Keratinocyte (primary cell): ENCODE measurements at regions not wholly inside any gene's neighbourhood (a gene's known extent, or its start where the extent isn't known, plus 50 kb on each side); places are given as distances from the start of the nearest gene placed in this dataset.
A peak's percentile ranks its signal among the peaks of the same experiment; 100 is the strongest.

Experiments used
- DNase-seq: peaks from one replicate; pipeline ENCODE4 v3.0.0-alpha.2; 2011; ENCODE audit warnings: low read depth, missing footprints, low spot score
- FAIRE-seq: peaks from 2 replicates; lab custom pipeline; 2011; peaks lifted over from hg19 to GRCh38; lab: Jason Lieb, UNC
- H2AFZ ChIP-seq: 2 replicates; pipeline ENCODE4 v1.6.0; 2012; ENCODE audit warnings: low read length, control low read depth, inconsistent platforms; ENCODE audit not compliant: control insufficient read depth
- H3K27ac ChIP-seq: 2 replicates; pipeline ENCODE4 v1.5.1; 2011; ENCODE audit warnings: low read length; ENCODE audit not compliant: control insufficient read depth, insufficient read depth
- H3K27me3 ChIP-seq: 3 replicates; pipeline ENCODE4 v1.6.0; 2011; ENCODE audit warnings: low read length; ENCODE audit not compliant: control insufficient read depth, insufficient read depth; ENCODE audit errors: extremely low read depth
- H3K36me3 ChIP-seq, 2 experiments: 2 replicates in 1 of 2; 3 replicates in 1 of 2; pipeline ENCODE4 v1.5.1; 2011; ENCODE audit warnings: low read length in 2 of 2, mild to moderate bottlenecking in 1 of 2; ENCODE audit not compliant: control insufficient read depth in 2 of 2, insufficient read depth in 2 of 2; ENCODE audit errors: extremely low read depth in 1 of 2
- H3K4me1 ChIP-seq: 3 replicates; pipeline ENCODE4 v1.5.1; 2011; ENCODE audit warnings: low read length; ENCODE audit not compliant: control insufficient read depth, insufficient read depth; ENCODE audit errors: extremely low read depth
- H3K4me2 ChIP-seq: 3 replicates; pipeline ENCODE4 v1.6.0; 2011; ENCODE audit warnings: low read depth, low read length; ENCODE audit not compliant: control insufficient read depth, insufficient read depth; ENCODE audit errors: extremely low read depth
- H3K4me3 ChIP-seq, 3 experiments: fragments of 200-600 bp in 1 of 3; sonication (generic) in 1 of 3; 2 replicates in 2 of 3; 3 replicates in 1 of 3; pipeline ENCODE4 v1.5.1; 2011 to 2016; ENCODE audit warnings: low read length in 3 of 3, mild to moderate bottlenecking in 3 of 3, control low read depth in 2 of 3, inconsistent platforms in 1 of 3, low read depth in 1 of 3, mixed read lengths in 1 of 3, mixed run types in 1 of 3, moderate library complexity in 1 of 3; ENCODE audit not compliant: control insufficient read depth in 2 of 3, insufficient read depth in 2 of 3; ENCODE audit errors: extremely low read depth in 1 of 3
- H3K79me2 ChIP-seq: 2 replicates; pipeline ENCODE4 v1.6.0; 2012; ENCODE audit warnings: low read length; ENCODE audit not compliant: control insufficient read depth, insufficient read depth
- H3K9ac ChIP-seq: 3 replicates; pipeline ENCODE4 v1.6.0; 2011; ENCODE audit warnings: low read length; ENCODE audit not compliant: control insufficient read depth, insufficient read depth; ENCODE audit errors: extremely low read depth
- H3K9me1 ChIP-seq: 3 replicates; pipeline ENCODE4 v1.6.0; 2011; ENCODE audit warnings: low read length; ENCODE audit not compliant: control insufficient read depth, insufficient read depth; ENCODE audit errors: extremely low read depth
- H3K9me3 ChIP-seq: 2 replicates; pipeline ENCODE4 v1.5.1; 2012; ENCODE audit warnings: low read depth, low read length; ENCODE audit not compliant: control insufficient read depth
- H4K20me1 ChIP-seq: 3 replicates; pipeline ENCODE4 v1.6.0; 2011; ENCODE audit warnings: low read length; ENCODE audit not compliant: control insufficient read depth, insufficient read depth; ENCODE audit errors: extremely low read depth
- EZH2 ChIP-seq: IDR thresholded peaks from one replicate; pipeline ENCODE4 v1.6.1; 2012; ENCODE audit warnings: inconsistent platforms, mild to moderate bottlenecking, low read length, moderate library complexity
- dilution Hi-C: fragments of 300-500 bp; cut with MboI; formaldehyde crosslinking; loops from one replicate; pipeline ENCODE4 v1.7.0; 2020; ENCODE audit warnings: low sequenced_read_pairs; ENCODE audit not compliant: extremely low pct_ligation_motif_present
- TF ChIP-seq, protein P1 (sequence below), 3 experiments: IDR thresholded peaks in 1 of 3; conservative IDR thresholded peaks in 1 of 3; optimal IDR thresholded peaks in 1 of 3; 2 replicates in 2 of 3; 3 replicates in 1 of 3; pipeline versions ENCODE3 to v1.5.1; 2011; ENCODE audit warnings: low read length in 3 of 3, mild to moderate bottlenecking in 3 of 3, moderate library complexity in 2 of 3, control low read depth in 1 of 3, inconsistent platforms in 1 of 3; ENCODE audit not compliant: insufficient read depth in 2 of 3; ENCODE audit errors: extremely low read depth in 1 of 3

DNA sequence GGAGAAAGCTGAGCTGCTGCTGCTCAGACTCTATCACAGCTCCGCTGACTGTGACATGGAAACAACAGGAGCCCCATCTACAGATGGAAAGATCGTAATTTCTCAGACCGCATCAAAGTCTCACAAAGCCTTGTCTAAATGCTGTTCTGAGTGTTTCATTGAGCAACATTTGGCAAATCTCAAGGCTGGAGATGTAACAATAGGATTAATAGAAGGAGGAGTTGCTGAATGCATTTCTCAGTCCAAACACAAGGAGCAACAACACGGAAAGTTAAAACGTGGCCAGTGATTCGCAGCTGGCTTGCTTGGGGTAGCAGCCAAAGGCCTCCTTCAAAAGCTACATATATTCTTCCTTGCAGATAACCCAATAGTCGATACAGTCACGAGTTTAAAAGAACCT is 55.7 kb downstream of the MRPL57 start:
- TF ChIP-seq, protein P1, sequence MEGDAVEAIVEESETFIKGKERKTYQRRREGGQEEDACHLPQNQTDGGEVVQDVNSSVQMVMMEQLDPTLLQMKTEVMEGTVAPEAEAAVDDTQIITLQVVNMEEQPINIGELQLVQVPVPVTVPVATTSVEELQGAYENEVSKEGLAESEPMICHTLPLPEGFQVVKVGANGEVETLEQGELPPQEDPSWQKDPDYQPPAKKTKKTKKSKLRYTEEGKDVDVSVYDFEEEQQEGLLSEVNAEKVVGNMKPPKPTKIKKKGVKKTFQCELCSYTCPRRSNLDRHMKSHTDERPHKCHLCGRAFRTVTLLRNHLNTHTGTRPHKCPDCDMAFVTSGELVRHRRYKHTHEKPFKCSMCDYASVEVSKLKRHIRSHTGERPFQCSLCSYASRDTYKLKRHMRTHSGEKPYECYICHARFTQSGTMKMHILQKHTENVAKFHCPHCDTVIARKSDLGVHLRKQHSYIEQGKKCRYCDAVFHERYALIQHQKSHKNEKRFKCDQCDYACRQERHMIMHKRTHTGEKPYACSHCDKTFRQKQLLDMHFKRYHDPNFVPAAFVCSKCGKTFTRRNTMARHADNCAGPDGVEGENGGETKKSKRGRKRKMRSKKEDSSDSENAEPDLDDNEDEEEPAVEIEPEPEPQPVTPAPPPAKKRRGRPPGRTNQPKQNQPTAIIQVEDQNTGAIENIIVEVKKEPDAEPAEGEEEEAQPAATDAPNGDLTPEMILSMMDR (optimal IDR thresholded peaks at IDR 0.05 in 1 of 3, IDR thresholded peaks at IDR 0.05 in 1 of 3, conservative IDR thresholded peaks at IDR 0.05 in 1 of 3; ENCODE audit: extremely low read depth in 1 of 3, insufficient read depth in 2 of 3, low read length in 3 of 3): peak in 1 of 3 experiments; percentile 9
- no peak for TF ChIP-seq EZH2
- no peak for DNase-seq
- dilution Hi-C loops: no loop called here

DNA sequence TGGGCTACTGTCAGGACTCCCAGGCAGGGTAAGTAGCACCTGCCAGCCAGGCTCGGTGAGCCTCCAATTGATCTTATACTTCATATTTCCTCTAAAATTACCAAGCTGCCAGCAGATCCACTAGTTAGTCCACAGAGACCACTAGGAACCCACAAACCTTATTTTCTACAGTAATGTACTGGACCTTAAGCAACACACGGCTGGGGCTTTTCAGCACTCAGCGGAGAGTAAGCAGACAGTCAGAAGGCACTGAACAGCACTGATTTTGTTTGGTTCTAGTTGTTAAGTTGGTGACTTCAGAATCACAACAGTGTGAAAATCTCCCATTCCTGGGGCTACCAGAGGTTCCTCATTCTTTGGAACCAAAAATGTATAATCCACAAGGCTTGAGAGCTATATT is 56.1 kb downstream of the MRPL57 start:
- H2AFZ ChIP-seq: peak overlapping the region; percentile 1

More for the DNA sequence above, 55.7 kb downstream of the MRPL57 start:
- no peak overlapping the region for H3K27ac ChIP-seq
- H3K4me3 ChIP-seq: no peak overlapping the region
- peak overlapping the region; percentile 1 for H2AFZ ChIP-seq
- no peaks in the 10 kb centered on the region for H3K27me3 ChIP-seq
- no peak for FAIRE-seq
- no peaks in the 10 kb centered on the region for H3K9me3 ChIP-seq
- no peaks in the 10 kb centered on the region for H4K20me1 ChIP-seq
- H3K9me1 ChIP-seq: no peaks in the 10 kb centered on the region
- peaks cover 4% of the 10 kb centered on the region for H3K4me1 ChIP-seq
- H3K4me2 ChIP-seq: peak overlapping the region; percentile 27
- no peaks in the 10 kb centered on the region for H3K36me3 ChIP-seq
- no peaks in the 10 kb centered on the region for H3K79me2 ChIP-seq
- H3K9ac ChIP-seq: no peak overlapping the region

More for the DNA sequence above, 56.1 kb downstream of the MRPL57 start:
- peak overlapping the region; percentile 27 for H3K4me2 ChIP-seq
- peaks cover 4% of the 10 kb centered on the region for H3K4me1 ChIP-seq
- H3K4me3 ChIP-seq: no peak overlapping the region
- no peaks in the 10 kb centered on the region for H3K9me3 ChIP-seq
- dilution Hi-C loops: no loop called here
- H3K9ac ChIP-seq: no peak overlapping the region
- no peaks in the 10 kb centered on the region for H3K36me3 ChIP-seq
- FAIRE-seq (no peak), DNase-seq (no peak)
- no peaks in the 10 kb centered on the region for H3K9me1 ChIP-seq
- H3K27me3 ChIP-seq: no peaks in the 10 kb centered on the region
- no peaks in the 10 kb centered on the region for H3K79me2 ChIP-seq
- no peaks in the 10 kb centered on the region for H4K20me1 ChIP-seq
- no peak overlapping the region for H3K27ac ChIP-seq
- no peak for TF ChIP-seq EZH2
- TF ChIP-seq, protein P1 (optimal IDR thresholded peaks at IDR 0.05 in 1 of 3, IDR thresholded peaks at IDR 0.05 in 1 of 3, conservative IDR thresholded peaks at IDR 0.05 in 1 of 3; ENCODE audit: extremely low read depth in 1 of 3, insufficient read depth in 2 of 3, low read length in 3 of 3): no peak
